ENCODE measurements at regions not wholly inside any gene's neighbourhood (a gene's known extent, or its start where the extent isn't known, plus 50 kb on each side); places are given as distances from the start of the nearest gene placed in this dataset.
"Not testable (repeated sequence)": the region's sequence is repeated elsewhere in the genome, so short reads cannot be mapped to it uniquely, and the experiment has no call there.

GRCh38 chr2:56981554-56981953 is 797.8 kb downstream of the CCDC85A start:
- DNase-seq (ENCODE audit: low spot score) = no peak

DNA sequence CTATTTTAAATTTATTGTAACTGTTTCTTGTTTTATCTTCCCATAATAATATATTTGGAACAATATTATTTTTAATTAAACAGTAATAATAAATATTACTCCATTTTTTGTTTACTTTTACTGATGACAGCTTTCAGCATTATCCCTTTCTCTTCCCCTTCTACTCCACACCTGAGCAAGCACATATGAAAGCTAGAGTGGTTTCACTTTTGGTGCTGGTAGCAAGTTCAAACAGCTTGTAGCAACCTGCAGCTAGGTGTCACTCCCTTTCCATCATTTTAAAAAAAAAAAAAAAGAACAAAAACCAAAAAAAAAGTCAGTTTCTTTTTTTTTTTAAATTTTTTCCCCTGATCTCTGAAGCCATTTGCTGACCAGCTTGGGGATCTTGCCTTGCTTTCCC is 801.8 kb downstream of the CCDC85A start:
- DNase-seq (ENCODE audit: low spot score) = no peak

DNA sequence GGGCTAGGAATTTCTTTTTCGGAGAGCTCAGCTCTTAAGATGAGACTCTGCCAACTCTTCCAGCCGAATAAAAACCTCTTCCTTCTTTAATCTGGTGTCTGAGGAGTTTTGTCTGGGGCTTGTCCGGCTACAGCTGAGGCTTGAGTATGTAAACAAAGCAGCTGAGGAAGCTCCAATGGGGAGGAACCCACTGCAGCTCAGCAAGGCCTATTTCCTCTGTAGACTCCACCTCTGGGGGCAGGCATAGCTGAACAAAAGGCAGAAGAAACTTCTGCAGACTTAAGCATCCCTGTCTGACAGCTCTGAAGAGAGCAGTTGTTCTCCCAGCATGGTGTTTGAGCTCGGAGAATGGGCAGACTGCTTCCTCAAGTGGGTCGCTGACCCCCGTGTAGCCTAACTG is 838.7 kb downstream of the CCDC85A start:
- no peak for DNase-seq (ENCODE audit: low spot score)

GRCh38 chr2:57044931-57045635 is 861.3 kb downstream of the CCDC85A start:
- no peak for DNase-seq (ENCODE audit: low spot score)

DNA sequence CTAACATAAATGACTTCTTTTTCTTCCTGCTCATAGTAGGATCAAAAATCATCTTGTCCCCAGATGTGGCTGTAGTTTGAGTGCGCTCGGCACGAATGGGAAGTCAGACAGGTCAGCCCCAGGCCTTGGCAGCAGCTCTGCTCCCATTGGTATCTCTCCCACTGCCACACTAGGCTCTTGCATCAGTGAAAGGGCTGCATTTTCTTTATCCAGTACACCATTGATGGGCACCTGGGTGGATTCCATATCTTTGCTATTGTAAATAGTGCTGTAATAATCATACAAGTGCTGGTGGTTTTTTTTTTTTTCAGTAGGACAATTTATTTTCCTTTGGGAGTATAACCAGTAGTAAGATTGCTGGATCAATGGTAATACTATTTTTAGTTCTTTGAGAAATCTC is 865.5 kb downstream of the CCDC85A start:
- no peak for DNase-seq (ENCODE audit: low spot score)

DNA sequence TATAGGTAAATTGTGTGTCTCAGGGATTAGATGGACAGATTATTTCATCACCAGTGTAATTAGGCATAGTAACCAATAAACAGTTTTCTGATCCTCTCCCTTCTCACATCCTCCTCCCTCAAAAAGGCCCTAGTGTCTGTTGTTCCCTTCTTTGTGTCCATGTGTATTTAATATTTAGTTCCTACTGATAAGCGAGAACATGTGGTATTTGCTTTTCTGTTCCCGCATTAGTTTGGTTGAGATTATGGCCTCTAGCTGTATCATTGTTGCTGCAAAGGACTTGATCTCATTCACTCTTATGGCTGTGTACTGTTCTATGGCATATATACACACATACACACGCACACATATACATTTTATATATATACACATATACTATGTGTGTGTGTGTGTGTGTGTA is 866.2 kb downstream of the CCDC85A start:
- no peak for DNase-seq (ENCODE audit: low spot score)

DNA sequence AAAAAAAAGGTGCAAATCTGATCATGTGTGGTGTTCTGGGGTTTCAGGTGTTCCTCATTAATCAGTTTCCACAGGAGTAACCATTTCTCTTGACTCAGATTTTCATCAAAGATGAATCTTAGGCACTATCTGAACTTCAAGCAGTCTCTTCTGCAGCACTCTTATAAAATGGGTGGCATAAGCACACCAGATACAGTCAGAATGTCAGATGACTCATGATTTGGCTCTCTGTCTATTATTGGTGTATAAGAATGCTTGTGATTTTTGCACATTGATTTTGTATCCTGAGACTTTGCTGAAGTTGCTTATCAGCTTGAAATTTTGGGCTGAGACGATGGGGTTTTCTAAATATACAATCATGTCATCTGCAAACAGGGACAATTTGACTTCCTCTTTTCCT is 882.5 kb downstream of the CCDC85A start:
- not testable (repeated sequence) for DNase-seq (ENCODE audit: low spot score)

- DNase-seq (ENCODE audit: low spot score) = no peak
Observed at GRCh38 chr2:57075226-57075625, 891.4 kb downstream of the CCDC85A start.

DNA sequence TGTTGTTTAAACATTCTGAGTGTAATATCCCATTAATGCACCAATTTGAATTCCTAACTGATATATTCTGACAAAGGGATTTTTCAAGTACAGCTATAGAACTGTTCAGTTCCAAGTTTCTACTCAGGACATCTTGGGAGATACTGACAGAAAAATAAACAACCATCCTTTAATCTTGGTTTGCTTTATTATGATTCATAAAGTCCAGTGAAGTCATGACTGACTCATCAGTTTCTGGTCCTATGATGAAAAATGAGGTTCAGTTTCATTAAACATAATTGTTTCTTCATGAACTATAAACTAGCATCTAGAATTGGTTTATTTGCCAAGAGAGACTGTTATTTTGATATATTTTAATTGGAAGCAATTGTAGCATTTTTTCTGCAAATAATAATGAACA is 896.2 kb downstream of the CCDC85A start:
- no peak for DNase-seq (ENCODE audit: low spot score)

DNA sequence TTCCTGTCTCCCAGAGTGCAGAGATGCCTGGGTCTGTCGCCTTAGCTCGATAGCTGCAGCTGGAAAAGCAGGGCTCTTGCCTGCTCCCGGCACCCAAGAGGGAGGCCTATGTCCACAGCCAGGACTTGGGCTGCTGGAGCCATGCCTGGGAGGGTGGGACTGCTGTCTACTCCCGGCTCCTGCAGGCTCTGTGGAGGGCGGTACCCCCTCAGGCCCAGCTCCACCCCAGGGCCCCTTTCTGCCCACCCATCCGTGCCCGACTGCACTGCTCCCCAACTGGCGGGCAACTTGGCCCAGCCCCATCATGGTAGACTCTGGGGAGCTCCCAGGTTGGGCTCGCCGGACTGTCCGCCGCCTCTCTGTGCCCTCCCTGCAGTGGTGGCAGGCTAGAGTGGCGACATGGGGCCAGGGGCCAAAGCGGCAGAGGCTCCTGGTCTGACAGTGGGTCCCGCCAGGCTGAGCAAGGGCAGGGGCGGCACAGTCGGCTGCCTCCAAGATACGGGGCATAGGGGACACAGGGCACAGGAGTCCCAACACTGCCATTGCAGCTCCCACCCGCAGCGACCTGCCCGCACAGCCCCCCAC is 901.0 kb downstream of the CCDC85A start:
- no peak for DNase-seq (ENCODE audit: low spot score)

- no peak for DNase-seq (ENCODE audit: low spot score)
Observed at GRCh38 chr2:57093020-57093419, 909.2 kb downstream of the CCDC85A start.

GRCh38 chr2:57097855-57098254 is 914.1 kb downstream of the CCDC85A start:
- DNase-seq (ENCODE audit: low spot score) = no peak

DNA sequence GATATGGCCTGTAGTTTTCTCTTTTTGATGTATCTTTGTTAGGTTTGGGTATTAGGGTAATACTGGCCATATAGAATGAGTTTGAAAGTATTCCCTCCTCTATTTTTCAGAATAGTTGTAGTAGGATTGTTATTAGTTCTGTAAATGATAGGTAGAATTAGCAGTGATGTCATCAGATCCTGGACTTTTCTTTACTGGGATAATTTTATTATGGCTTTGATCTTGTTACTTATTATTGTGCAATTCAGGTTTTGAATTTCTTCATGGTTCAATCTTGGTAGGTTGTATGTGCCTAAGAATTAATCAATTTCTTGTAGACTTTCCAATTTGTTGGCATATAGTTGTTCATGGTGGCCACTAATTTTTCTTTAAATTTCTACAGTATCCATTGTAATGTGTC is 916.6 kb downstream of the CCDC85A start:
- no peak for DNase-seq (ENCODE audit: low spot score)

DNA sequence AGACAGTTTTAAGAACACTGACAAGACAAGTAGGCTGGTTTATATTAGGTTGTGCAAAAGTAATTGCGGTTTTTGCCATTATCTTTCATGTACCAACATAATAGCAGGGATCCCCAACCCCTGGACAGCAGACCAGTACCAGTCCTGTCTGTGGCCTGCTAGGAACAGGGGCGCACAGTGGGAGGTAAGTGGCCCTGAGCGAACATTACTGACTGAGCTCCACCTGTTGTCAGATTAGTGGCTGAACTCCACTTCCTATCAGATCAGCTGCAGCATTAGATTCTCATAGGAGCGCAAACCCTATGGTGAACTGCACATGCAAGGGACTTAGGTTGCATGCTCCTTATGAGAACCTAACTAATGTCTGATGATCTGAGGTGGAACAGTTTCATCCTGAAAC is 921.9 kb downstream of the CCDC85A start:
- DNase-seq (ENCODE audit: low spot score) = no peak

DNA sequence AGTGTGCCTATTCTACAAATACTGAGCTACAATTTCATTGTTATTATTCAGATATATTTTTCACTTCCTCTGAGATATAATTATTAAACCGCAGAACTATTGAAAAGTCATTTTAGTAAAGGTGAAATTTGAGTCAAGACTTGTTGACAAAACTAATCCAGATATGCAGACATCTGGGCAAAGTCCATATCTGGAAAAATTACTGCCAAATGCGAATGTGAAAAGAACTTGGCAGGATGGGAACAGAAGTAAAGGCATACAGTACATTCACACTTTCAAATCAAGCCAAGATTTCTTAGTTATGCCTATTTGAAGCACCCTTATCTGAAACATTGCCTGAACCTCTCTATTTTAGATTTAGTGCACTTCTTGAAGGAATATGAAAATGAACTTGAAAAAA is 923.6 kb downstream of the CCDC85A start:
- no peak for DNase-seq (ENCODE audit: low spot score)

GRCh38 chr2:57111531-57111930 is 927.7 kb downstream of the CCDC85A start:
- no peak for DNase-seq (ENCODE audit: low spot score)

DNA sequence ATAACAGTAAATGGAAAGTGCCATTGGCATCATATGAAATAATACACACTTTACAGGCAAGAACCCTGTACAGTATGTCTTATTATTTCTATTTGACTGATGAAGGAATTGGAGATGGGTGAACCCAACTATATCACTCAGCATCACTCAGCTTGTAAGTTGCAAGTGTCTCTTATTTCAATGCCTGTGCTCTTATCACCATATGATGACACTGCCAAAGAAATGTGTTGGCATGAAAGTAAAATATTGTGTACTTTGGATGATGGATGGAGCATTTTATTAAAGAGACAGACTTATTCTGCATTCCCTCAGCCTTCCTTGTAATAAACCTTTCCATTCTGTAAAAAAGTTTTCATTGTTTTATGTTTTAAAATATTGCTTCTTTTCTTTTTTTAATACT is 927.5 kb upstream of the VRK2 start:
- no peak for DNase-seq (ENCODE audit: low spot score)

- no peak for DNase-seq (ENCODE audit: low spot score)
Observed at GRCh38 chr2:57126410-57126809, 920.2 kb upstream of the VRK2 start.

DNA sequence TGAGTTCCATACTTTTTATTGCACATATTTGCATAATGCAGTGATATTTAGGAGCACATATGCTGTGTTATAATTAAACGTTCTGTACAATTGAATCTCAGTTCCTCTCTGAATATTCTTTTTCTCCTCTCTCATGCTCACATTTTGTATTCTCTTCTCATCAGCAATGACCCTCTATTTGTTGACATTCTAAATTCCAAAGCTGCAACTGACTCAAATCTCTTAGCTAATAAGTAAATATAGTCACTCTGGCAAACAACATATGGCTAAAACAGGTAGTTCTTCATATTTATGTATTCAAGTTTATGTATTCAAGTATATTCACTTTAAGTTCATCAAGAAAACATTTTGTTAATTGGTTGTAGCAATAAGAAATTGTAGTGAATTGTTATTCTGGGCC is 907.4 kb upstream of the VRK2 start:
- no peak for DNase-seq (ENCODE audit: low spot score)

- no peak for DNase-seq (ENCODE audit: low spot score)
Observed at GRCh38 chr2:57141269-57141668, 905.3 kb upstream of the VRK2 start.

DNA sequence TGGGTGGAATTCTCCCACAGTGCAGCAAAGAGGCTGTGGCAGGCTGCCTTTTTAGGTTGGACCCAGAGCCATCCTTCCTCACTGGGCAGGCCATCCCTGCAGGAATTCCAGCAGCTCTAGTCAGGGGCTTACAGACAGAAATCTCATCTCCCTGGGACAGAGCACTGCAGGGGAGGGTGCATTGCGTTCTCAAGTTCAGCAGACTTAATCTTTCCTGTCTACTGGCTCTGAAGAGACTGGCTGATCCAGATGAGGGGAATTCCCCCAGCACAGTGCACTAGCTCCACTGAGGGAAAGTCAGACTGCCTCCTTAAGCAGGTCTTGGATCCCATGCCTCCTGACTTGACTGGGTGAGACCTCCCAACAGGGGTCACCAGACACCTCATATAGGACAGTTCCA is 899.7 kb upstream of the VRK2 start:
- no peak for DNase-seq (ENCODE audit: low spot score)

DNA sequence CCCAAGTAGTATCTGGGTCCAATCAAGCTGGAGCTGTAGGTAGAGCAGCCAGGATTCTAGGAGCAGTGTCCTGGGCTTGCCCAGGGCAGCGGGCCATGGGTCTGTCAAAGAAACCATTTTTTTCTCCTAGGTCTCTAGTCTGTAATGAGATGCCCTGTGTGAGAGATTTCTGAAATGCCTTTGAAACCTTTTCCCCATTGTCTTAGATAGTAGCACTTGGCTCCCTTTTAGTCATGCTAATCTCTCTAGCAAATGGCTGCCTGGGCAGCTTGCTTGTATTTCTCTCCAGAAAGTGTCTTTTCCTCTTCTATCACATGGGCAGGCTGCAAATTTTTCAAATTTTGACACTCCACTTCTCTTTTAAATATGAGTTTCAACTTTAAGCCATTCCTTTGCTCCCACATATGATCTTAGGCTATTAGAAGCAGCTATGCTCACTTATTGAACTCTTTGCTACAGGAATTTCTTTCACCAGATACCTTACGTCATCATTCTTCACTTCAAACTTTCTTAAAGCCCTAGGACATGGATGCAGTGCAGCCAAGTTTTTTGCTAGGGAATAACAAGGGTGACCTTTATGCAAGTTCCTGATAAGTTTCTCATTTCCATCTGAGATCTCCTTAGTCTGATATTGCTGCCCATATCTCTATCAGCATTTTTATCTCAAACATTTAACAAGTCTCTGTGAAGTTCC is 890.2 kb upstream of the VRK2 start:
- no peak for DNase-seq (ENCODE audit: low spot score)

DNA sequence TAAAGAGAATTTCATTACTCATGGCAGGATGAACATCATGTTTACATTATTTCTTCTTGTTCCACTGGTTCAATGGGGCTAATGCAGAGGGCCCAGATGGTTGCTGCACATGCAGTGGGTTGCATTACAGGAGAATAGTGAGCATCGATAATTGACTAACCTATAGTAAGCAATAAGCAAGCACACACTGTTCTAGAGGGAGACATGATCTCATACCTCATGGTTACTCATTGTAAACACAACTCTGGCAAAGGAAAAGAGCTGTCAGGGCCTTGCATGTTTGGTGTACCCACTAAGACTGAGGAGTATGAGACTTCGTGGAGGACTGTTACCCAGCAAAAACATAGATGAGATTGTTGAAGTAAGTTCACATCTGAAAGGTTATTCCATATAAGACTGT is 885.6 kb upstream of the VRK2 start:
- no peak for DNase-seq (ENCODE audit: low spot score)

DNA sequence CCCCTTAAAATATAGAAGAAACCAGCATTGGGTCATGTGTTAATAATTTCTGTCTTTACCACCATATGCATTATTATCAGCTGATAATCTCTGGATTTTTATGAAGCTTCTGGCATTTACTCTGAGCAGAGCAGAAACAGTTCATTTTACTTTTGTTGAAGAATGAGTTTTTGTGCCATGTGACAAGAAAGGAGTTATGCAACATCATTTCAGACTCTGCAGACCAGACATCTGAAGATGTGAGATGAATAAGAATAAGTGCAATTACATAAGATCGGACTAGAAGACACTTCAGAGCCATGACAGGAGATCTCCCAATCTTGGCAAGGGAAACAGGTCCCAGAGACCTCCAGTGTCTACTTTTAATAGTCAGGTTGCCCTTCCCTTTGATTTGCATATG is 869.4 kb upstream of the VRK2 start:
- DNase-seq (ENCODE audit: low spot score) = no peak

Measured in HuH-7.5 (cell line).